Lower leg skin (tissue), 4 donors: ENCODE measurements at regions not wholly inside any gene's neighbourhood (a gene's known extent, or its start where the extent isn't known, plus 50 kb on each side); places are given as distances from the start of the nearest gene placed in this dataset.

Experiments
- DNase-seq, 2 donors: peaks; one replicate each; pipeline ENCODE4 v3.0.0-alpha.2; 2019; ENCODE audit warnings: low spot score in 2 of 2
- H3K4me3 ChIP-seq: fragments of 200-600 bp; sonication (generic); 2 replicates; pipeline ENCODE4 v1.5.1; 2017; ENCODE audit warnings: mild to moderate bottlenecking, low read depth; ENCODE audit not compliant: poor library complexity, severe bottlenecking
- CTCF ChIP-seq, 3 donors: fragments of 450-650 bp; IDR thresholded peaks; one replicate each; pipeline ENCODE4 v1.5.1; 2016; ENCODE audit warnings: antibody characterized with exemption in 3 of 3, mild to moderate bottlenecking in 3 of 3, moderate library complexity in 2 of 3
- POLR2A ChIP-seq, 2 donors: fragments of 450-650 bp; IDR thresholded peaks; one replicate each; pipeline ENCODE4 v1.6.1; 2016 to 2017; ENCODE audit warnings: antibody characterized with exemption in 2 of 2, mild to moderate bottlenecking in 1 of 2, moderate library complexity in 1 of 2
- WGBS, 2 donors: methylation state at CpG; one replicate each; pipeline ENCODE4 v1.1.5; 2018; 5-methylcytosine and 5-hydroxymethylcytosine counted together
- intact Hi-C: fragments of 100-400 bp; cut with DNase I; formaldehyde crosslinking; loops from one replicate; pipeline ENCODE4 v1.15.0; 2023; ENCODE audit warnings: low total_unique reads

GRCh38 chr4:55269470-55269869 is 76.6 kb upstream of the SRD5A3 start:
- no peak overlapping the region for H3K4me3 ChIP-seq
- DNase-seq, result no peak
- 82 to 93% methylated on average over 2 of the region's 2 CpGs for WGBS, 2 donors
- intact Hi-C loops, result no loop called here
- no peak for TF ChIP-seq POLR2A (IDR thresholded peaks at IDR 0.05)
- TF ChIP-seq CTCF (IDR thresholded peaks at IDR 0.05), result no peak

DNA sequence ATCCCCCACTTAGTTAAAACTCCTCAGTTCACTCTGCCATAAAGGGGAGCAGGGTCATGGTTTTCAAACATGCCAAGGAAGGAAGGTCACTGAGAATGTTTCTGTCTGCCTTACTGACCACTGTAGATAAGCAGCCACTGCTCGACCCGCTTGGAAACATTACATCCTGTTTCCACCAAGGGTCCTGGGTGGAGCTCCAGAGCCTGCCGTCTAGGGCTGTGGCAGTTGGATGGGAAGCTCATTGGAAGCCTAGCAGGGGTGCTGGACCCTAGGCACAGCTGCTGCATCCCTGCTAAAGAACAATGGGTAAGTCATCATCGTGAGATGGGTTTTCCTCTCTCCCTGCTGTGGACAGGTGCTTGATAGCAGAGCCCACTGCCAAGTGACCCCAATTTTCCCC is 76.0 kb upstream of the SRD5A3 start:
- WGBS, 2 donors, result 67 to 71% methylated on average over 3 to 4 of the region's 4 CpGs
- no peak for TF ChIP-seq POLR2A (IDR thresholded peaks at IDR 0.05)
- TF ChIP-seq CTCF (IDR thresholded peaks at IDR 0.05), result no peak
- intact Hi-C loops, result no loop called here
- no peak overlapping the region for H3K4me3 ChIP-seq
- no peak for DNase-seq

DNA sequence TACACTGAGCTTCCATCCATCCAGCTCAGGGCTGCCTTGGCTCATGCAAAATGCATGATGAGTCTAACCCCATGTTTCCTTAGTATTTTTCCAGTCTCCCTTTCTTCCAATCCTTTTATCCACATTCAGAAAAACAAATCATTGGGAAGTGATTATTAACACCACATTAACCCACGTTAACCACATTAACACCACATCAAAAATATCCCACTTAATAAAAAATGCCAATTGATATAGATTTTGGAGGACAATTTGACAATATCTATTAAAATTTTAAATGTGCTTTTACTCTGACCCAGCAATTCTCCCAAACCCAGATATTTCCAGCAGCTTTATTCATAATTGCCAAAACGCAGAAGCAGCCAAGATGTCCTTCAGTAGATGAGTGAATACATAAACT is 75.6 kb upstream of the SRD5A3 start:
- H3K4me3 ChIP-seq, result no peak overlapping the region
- intact Hi-C loops, result no loop called here
- WGBS, 2 donors, result 72 to 73% methylated on average over 2 of the region's 2 CpGs
- DNase-seq, result no peak
- TF ChIP-seq CTCF (IDR thresholded peaks at IDR 0.05) (no peak), POLR2A (IDR thresholded peaks at IDR 0.05) (no peak)

- intact Hi-C loops, result no loop called here
- DNase-seq, result no peak
- no peak overlapping the region for H3K4me3 ChIP-seq
- 77 to 78% methylated on average over 2 of the region's 2 CpGs for WGBS, 2 donors
- TF ChIP-seq CTCF (IDR thresholded peaks at IDR 0.05) (no peak), POLR2A (IDR thresholded peaks at IDR 0.05) (no peak)
Observed at GRCh38 chr4:55272102-55272501, 73.9 kb upstream of the SRD5A3 start.

DNA sequence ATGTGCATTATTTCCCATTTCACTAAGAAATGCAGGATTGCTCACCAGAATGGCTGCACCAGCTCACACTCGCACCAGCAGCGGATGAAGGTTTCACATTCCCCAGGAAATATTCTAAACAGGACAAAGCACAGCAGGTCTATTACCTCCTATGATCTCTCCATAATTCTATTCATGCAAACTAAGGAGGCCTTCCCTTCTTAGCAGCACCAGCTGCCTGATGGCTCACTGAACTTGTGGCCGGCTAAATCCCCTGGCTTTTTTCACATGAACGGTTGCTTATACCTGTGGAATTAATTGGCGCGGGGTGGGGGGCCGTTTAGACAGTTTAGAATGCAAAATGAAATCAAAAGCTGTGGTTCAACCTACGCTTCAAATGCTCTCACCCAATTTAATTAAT is 73.5 kb upstream of the SRD5A3 start:
- intact Hi-C loops, result no loop called here
- no peak overlapping the region for H3K4me3 ChIP-seq
- no peak for TF ChIP-seq CTCF (IDR thresholded peaks at IDR 0.05)
- TF ChIP-seq POLR2A (IDR thresholded peaks at IDR 0.05), result no peak
- no peak for DNase-seq
- WGBS, 2 donors, result 89 to 92% methylated on average over 8 of the region's 8 CpGs

DNA sequence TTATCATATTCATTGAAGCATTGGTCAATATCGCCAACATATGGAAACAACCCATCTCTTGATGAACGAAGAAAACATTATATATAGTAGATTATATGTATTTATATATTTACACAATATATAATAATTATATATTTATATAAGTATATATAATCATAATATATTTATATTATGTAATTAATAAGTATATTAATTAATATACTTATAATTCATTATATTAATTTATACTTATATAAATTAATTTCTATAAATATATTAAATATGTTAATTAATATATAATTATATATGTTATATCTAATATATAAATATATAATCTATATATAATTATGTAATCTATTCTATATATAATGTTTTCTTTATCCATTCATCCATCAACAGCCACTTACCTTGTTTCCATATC is 69.0 kb upstream of the SRD5A3 start:
- WGBS, 2 donors, result 95 to 97% methylated on average over 2 of the region's 2 CpGs
- no peak for DNase-seq
- TF ChIP-seq POLR2A (IDR thresholded peaks at IDR 0.05) (no peak), CTCF (IDR thresholded peaks at IDR 0.05) (no peak)
- intact Hi-C loops, result no loop called here
- no peak overlapping the region for H3K4me3 ChIP-seq
